ENCODE measurements at regions not wholly inside any gene's neighbourhood (a gene's known extent, or its start where the extent isn't known, plus 50 kb on each side); places are given as distances from the start of the nearest gene placed in this dataset.

- TF ChIP-seq CTCF (IDR thresholded peaks at IDR 0.05) (no peak), EZH2 (IDR thresholded peaks at IDR 0.05) (no peak), EZH2phosphoT487 (IDR thresholded peaks at IDR 0.05) (no peak)
Measured at GRCh38 chr20:48242623-48243022, 457.3 kb upstream of the SULF2 start.
